Trophoblast cell (in vitro differentiated cells and primary cell): ENCODE measurements at regions not wholly inside any gene's neighbourhood (a gene's known extent, or its start where the extent isn't known, plus 50 kb on each side); places are given as distances from the start of the nearest gene placed in this dataset.

ENCODE experiments used
- DNase-seq, 2 donors: peaks; one replicate each; pipeline ENCODE4 v3.0.0-alpha.2; 2016
- H2AFZ ChIP-seq: 2 replicates; pipeline ENCODE4 v1.6.1; 2013; ENCODE audit warnings: low read length, moderate library complexity, mild to moderate bottlenecking; ENCODE audit not compliant: insufficient read depth, poor library complexity
- H2AK5ac ChIP-seq: 2 replicates; pipeline ENCODE4 v1.6.1; 2013; ENCODE audit warnings: mild to moderate bottlenecking, low read length
- H2BK120ac ChIP-seq: 2 replicates; pipeline ENCODE4 v1.6.1; 2013; ENCODE audit warnings: low read length, mild to moderate bottlenecking, moderate library complexity; ENCODE audit not compliant: insufficient read depth, poor library complexity
- H2BK12ac ChIP-seq: 2 replicates; pipeline ENCODE4 v1.6.1; 2013; ENCODE audit warnings: mild to moderate bottlenecking, low read length, moderate library complexity
- H2BK5ac ChIP-seq: 2 replicates; pipeline ENCODE4 v1.6.1; 2013; ENCODE audit warnings: low read length, low read depth, moderate library complexity, mild to moderate bottlenecking; ENCODE audit not compliant: poor library complexity
- H3K14ac ChIP-seq: 2 replicates; pipeline ENCODE4 v1.6.1; 2013; ENCODE audit warnings: mild to moderate bottlenecking, low read length
- H3K18ac ChIP-seq: 2 replicates; pipeline ENCODE4 v1.6.1; 2013; ENCODE audit warnings: mild to moderate bottlenecking, low read length
- H3K23ac ChIP-seq: 2 replicates; pipeline ENCODE4 v1.6.1; 2013; ENCODE audit warnings: low read length
- H3K27ac ChIP-seq: 2 replicates; pipeline ENCODE4 v1.5.1; 2013; ENCODE audit warnings: low read depth, mild to moderate bottlenecking, inconsistent platforms, low read length, moderate library complexity
- H3K27me3 ChIP-seq: 2 replicates; pipeline ENCODE4 v1.6.1; 2013; ENCODE audit warnings: inconsistent platforms, mild to moderate bottlenecking, low read length, moderate library complexity; ENCODE audit not compliant: insufficient read depth
- H3K36me3 ChIP-seq, 2 experiments: 1 replicate in 1 of 2; 2 replicates in 1 of 2; pipeline ENCODE4 v1.6.1; 2013; ENCODE audit warnings: low read length in 2 of 2, mild to moderate bottlenecking in 2 of 2, moderate library complexity in 1 of 2; ENCODE audit not compliant: insufficient read depth in 2 of 2, control insufficient read depth in 1 of 2
- H3K4ac ChIP-seq: 2 replicates; pipeline ENCODE4 v1.6.1; 2013; ENCODE audit warnings: low read depth, mild to moderate bottlenecking, low read length, moderate library complexity
- H3K4me1 ChIP-seq, 2 experiments: 1 replicate in 1 of 2; 2 replicates in 1 of 2; pipeline ENCODE4 v1.6.1; 2013; ENCODE audit warnings: low read length in 2 of 2, mild to moderate bottlenecking in 2 of 2, moderate library complexity in 1 of 2; ENCODE audit not compliant: insufficient read depth in 2 of 2, control insufficient read depth in 1 of 2
- H3K4me2 ChIP-seq: 2 replicates; pipeline ENCODE4 v1.6.1; 2013; ENCODE audit warnings: inconsistent platforms, mild to moderate bottlenecking, low read length, moderate library complexity
- H3K4me3 ChIP-seq: 2 replicates; pipeline ENCODE4 v1.5.1; 2013; ENCODE audit warnings: mild to moderate bottlenecking, low read depth, low read length, inconsistent platforms
- H3K79me1 ChIP-seq: one replicate; pipeline ENCODE4 v1.6.1; 2013; ENCODE audit warnings: low read length
- H3K79me2 ChIP-seq: 2 replicates; pipeline ENCODE4 v1.6.1; 2013; ENCODE audit warnings: low read length, mild to moderate bottlenecking; ENCODE audit not compliant: control insufficient read depth, insufficient read depth, poor library complexity
- H3K9ac ChIP-seq: 2 replicates; pipeline ENCODE4 v1.6.1; 2013; ENCODE audit warnings: mild to moderate bottlenecking, low read length
- H3K9me3 ChIP-seq: 2 replicates; pipeline ENCODE4 v1.6.1; 2013; ENCODE audit warnings: low read depth, mild to moderate bottlenecking, control low read depth, inconsistent platforms, low read length; ENCODE audit not compliant: insufficient read depth
- H4K12ac ChIP-seq: 2 replicates; pipeline ENCODE4 v1.6.1; 2013; ENCODE audit warnings: low read depth, mild to moderate bottlenecking, low read length, moderate library complexity
- H4K8ac ChIP-seq: 2 replicates; pipeline ENCODE4 v1.6.1; 2013; ENCODE audit warnings: low read depth, mild to moderate bottlenecking, low read length, moderate library complexity
- H4K91ac ChIP-seq: one replicate; pipeline ENCODE4 v1.6.1; 2013; ENCODE audit warnings: low read depth, mild to moderate bottlenecking, low read length, moderate library complexity
- WGBS: extraction: QIAGEN DNeasy Blood & Tissue Kit; methylation state at CpG from one replicate; pipeline ENCODE4 v1.1.7; 2013; ENCODE audit warnings: missing lambda C conversion rate; ENCODE audit not compliant: insufficient read length, insufficient coverage; ENCODE audit errors: extremely low coverage; 5-methylcytosine and 5-hydroxymethylcytosine counted together

- no peak overlapping the region for H4K8ac ChIP-seq
- no peak overlapping the region for H3K14ac ChIP-seq
- no peak overlapping the region for H3K4me3 ChIP-seq
- no peaks in the 10 kb centered on the region for H3K4me1 ChIP-seq
- no peak overlapping the region for H4K91ac ChIP-seq
- no peak overlapping the region for H3K4me2 ChIP-seq
- H2BK120ac ChIP-seq, result no peak overlapping the region
- H3K23ac ChIP-seq, result no peak overlapping the region
- H3K79me1 ChIP-seq, result no peaks in the 10 kb centered on the region
- H3K79me2 ChIP-seq, result no peaks in the 10 kb centered on the region
- H3K27me3 ChIP-seq, result no peaks in the 10 kb centered on the region
- no peak overlapping the region for H2AK5ac ChIP-seq
- H3K18ac ChIP-seq, result no peak overlapping the region
- H2BK12ac ChIP-seq, result no peak overlapping the region
- no peak overlapping the region for H4K12ac ChIP-seq
- no peak overlapping the region for H3K9ac ChIP-seq
- H2AFZ ChIP-seq, result no peak overlapping the region
- H3K9me3 ChIP-seq, result no peaks in the 10 kb centered on the region
- no peaks in the 10 kb centered on the region for H3K36me3 ChIP-seq
- no peak overlapping the region for H2BK5ac ChIP-seq
- no peak overlapping the region for H3K27ac ChIP-seq
- DNase-seq, result no peak
- H3K4ac ChIP-seq, result no peak overlapping the region
- no CpG with 5 or more reads among the region's 4 CpGs for WGBS
These were observed 677.5 kb downstream of the HDGFL1 start for GRCh38 chr6:23246896-23247295.

DNA sequence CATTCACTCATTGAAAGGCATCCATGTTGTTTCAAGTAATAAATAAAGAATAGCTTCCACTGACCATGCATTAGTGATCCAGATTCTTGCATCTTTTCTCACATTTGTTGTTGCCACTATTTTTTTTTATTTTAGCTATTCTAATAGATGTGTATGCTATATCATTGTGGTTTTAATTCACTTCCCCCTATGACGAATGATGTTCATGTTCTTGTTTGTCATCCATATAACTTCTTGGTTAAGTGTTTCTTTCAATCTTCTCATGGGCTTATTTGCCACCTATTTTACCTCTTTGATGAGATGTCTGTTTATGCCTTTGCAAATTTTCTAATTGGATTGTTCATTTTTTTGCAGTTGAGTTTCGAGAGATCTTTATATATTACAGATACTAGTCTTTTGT, 681.2 kb downstream of the HDGFL1 start:
- Histone ChIP-seq H3K79me2 (no peaks in the 10 kb centered on the region), H3K9ac (no peak overlapping the region)

DNA sequence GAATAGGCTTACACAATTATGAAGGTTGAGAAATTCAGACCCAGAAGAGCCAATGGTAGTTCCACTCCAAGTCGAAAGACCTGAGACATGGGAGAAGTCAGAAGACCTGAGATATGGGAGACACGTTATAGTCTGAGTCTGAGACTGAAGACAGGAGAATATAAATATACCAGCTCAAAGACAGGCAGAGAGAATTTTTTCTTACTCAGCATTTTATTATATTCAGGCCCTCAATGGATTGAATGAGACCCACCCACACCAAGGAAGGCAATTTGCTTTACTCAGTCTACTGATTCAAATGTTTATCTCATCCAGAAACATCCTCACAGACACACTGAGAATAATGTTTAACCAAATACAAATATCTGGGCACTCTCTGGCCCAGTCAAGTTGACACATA, 693.5 kb downstream of the HDGFL1 start:
- Histone ChIP-seq H3K36me3 (no peaks in the 10 kb centered on the region), H3K4me3 (no peak overlapping the region), H4K8ac (no peak overlapping the region), H2BK12ac (no peak overlapping the region), H3K4me2 (no peak overlapping the region), H3K18ac (no peak overlapping the region), H3K9me3 (peaks cover 4% of the 10 kb centered on the region), H2BK5ac (no peak overlapping the region), H2AFZ (no peak overlapping the region), H3K27ac (no peak overlapping the region), H3K4ac (no peak overlapping the region), H3K27me3 (no peaks in the 10 kb centered on the region), H3K4me1 (no peaks in the 10 kb centered on the region), H2BK120ac (no peak overlapping the region), H2AK5ac (no peak overlapping the region), H3K14ac (no peak overlapping the region), H3K79me2 (no peaks in the 10 kb centered on the region), H3K79me1 (no peaks in the 10 kb centered on the region), H3K9ac (no peak overlapping the region), H4K12ac (no peak overlapping the region), H4K91ac (no peak overlapping the region), H3K23ac (no peak overlapping the region)
- no CpG with 5 or more reads among the region's 2 CpGs for whole genome bisulfite sequencing
- no peak for DNase-seq

More for the DNA sequence above, 681.2 kb downstream of the HDGFL1 start:
- no peak overlapping the region for H2BK120ac ChIP-seq
- H3K79me1 ChIP-seq, result no peaks in the 10 kb centered on the region
- H2AFZ ChIP-seq, result no peak overlapping the region
- H3K23ac ChIP-seq, result no peak overlapping the region
- no peak overlapping the region for H2BK12ac ChIP-seq
- no peaks in the 10 kb centered on the region for H3K9me3 ChIP-seq
- no peaks in the 10 kb centered on the region for H3K27me3 ChIP-seq
- no peaks in the 10 kb centered on the region for H3K36me3 ChIP-seq
- H2AK5ac ChIP-seq, result no peak overlapping the region
- no peak overlapping the region for H4K8ac ChIP-seq
- no peaks in the 10 kb centered on the region for H3K4me1 ChIP-seq
- no peak for DNase-seq
- H3K14ac ChIP-seq, result no peak overlapping the region
- H3K4me2 ChIP-seq, result no peak overlapping the region
- H3K4ac ChIP-seq, result no peak overlapping the region
- no peak overlapping the region for H2BK5ac ChIP-seq
- no peak overlapping the region for H4K91ac ChIP-seq
- H3K4me3 ChIP-seq, result no peak overlapping the region
- no peak overlapping the region for H3K18ac ChIP-seq
- no peak overlapping the region for H3K27ac ChIP-seq
- H4K12ac ChIP-seq, result no peak overlapping the region
- WGBS, result no CpG with 5 or more reads among the region's 2 CpGs

- Histone ChIP-seq H3K18ac (no peak overlapping the region), H3K4me3 (no peak overlapping the region), H2BK120ac (no peak overlapping the region), H4K8ac (no peak overlapping the region), H3K27ac (no peak overlapping the region), H3K9ac (no peak overlapping the region), H3K79me1 (no peaks in the 10 kb centered on the region), H3K4ac (no peak overlapping the region), H3K4me2 (no peak overlapping the region), H3K27me3 (no peaks in the 10 kb centered on the region), H4K91ac (no peak overlapping the region), H3K23ac (no peak overlapping the region), H3K4me1 (no peaks in the 10 kb centered on the region), H2BK12ac (no peak overlapping the region), H3K79me2 (no peaks in the 10 kb centered on the region), H2BK5ac (no peak overlapping the region), H3K14ac (no peak overlapping the region), H3K9me3 (no peaks in the 10 kb centered on the region), H2AK5ac (no peak overlapping the region), H3K36me3 (no peaks in the 10 kb centered on the region), H2AFZ (no peak overlapping the region), H4K12ac (no peak overlapping the region)
- DNase-seq, result no peak
- no CpG with 5 or more reads among the region's 7 CpGs for WGBS
These were observed 695.9 kb downstream of the HDGFL1 start for GRCh38 chr6:23265270-23265669.
